Vagina (tissue), 2 donors: ENCODE measurements at regions not wholly inside any gene's neighbourhood (a gene's known extent, or its start where the extent isn't known, plus 50 kb on each side); places are given as distances from the start of the nearest gene placed in this dataset.
A peak's percentile ranks its signal among the peaks of the same experiment; 100 is the strongest.

Source experiments
- DNase-seq, 2 donors: peaks; one replicate each; pipeline ENCODE4 v3.0.0-alpha.2; 2017; ENCODE audit errors: extremely low spot score in 2 of 2
- H3K27ac ChIP-seq: fragments of 200-600 bp; sonication (generic); one replicate; pipeline ENCODE4 v1.5.1; 2019
- H3K27me3 ChIP-seq: fragments of 200-600 bp; sonication (generic); one replicate; pipeline ENCODE4 v1.5.1; 2019
- H3K36me3 ChIP-seq, 2 donors: fragments of 200-600 bp; sonication (generic); one replicate each; pipeline ENCODE4 v1.5.1; 2017 to 2019
- H3K4me1 ChIP-seq: fragments of 200-600 bp; sonication (generic); one replicate; pipeline ENCODE4 v1.5.1; 2019
- H3K4me3 ChIP-seq, 2 donors: fragments of 200-600 bp; sonication (generic); 1 replicate in 1 of 2; 2 replicates in 1 of 2; pipeline ENCODE4 v1.5.1; 2016 to 2019
- H3K9me3 ChIP-seq: fragments of 200-600 bp; sonication (generic); one replicate; pipeline ENCODE4 v1.5.1; 2019
- CTCF ChIP-seq, 3 experiments: fragments of 450-650 bp in 2 of 3; fragments of 200-600 bp in 1 of 3; sonication (generic) in 1 of 3; IDR thresholded peaks; one replicate each; pipeline ENCODE4 v1.5.1; 2017 to 2019; ENCODE audit warnings: antibody characterized with exemption in 3 of 3, mild to moderate bottlenecking in 2 of 3, moderate library complexity in 2 of 3
- POLR2A ChIP-seq, 2 donors: fragments of 450-650 bp; IDR thresholded peaks; one replicate each; pipeline ENCODE4 v1.6.1; 2017; ENCODE audit warnings: antibody characterized with exemption in 2 of 2, mild to moderate bottlenecking in 2 of 2, moderate library complexity in 2 of 2
- POLR2AphosphoS5 ChIP-seq, 2 donors: sonication (generic); formaldehyde crosslinking; IDR thresholded peaks; one replicate each; pipeline ENCODE4 v1.9.0; 2017; ENCODE audit warnings: antibody characterized with exemption in 2 of 2, mild to moderate bottlenecking in 2 of 2, low read depth in 1 of 2; ENCODE audit not compliant: insufficient read depth in 1 of 2
- intact Hi-C: fragments of 100-400 bp; cut with DNase I; formaldehyde crosslinking; loops from one replicate; pipeline ENCODE4 v1.15.1; 2023

- Histone ChIP-seq H3K27me3 (no peaks in the 10 kb centered on the region), H3K9me3 (no peaks in the 10 kb centered on the region), H3K4me1 (no peaks in the 10 kb centered on the region), H3K27ac (no peak overlapping the region), H3K36me3 (no peaks in the 10 kb centered on the region), H3K4me3 (no peak overlapping the region)
- DNase-seq: no peak
- no peak for TF ChIP-seq CTCF (IDR thresholded peaks at IDR 0.05)
- intact Hi-C loops: no loop called here
Measured at GRCh38 chr2:60075048-60075447, 478.4 kb downstream of the BCL11A start.

GRCh38 chr2:60073201-60073600, 480.3 kb downstream of the BCL11A start:
- peak in 1 of 2 donors; percentile 49 for DNase-seq
- no peak overlapping the region for H3K27ac ChIP-seq
- H3K4me3 ChIP-seq: no peak overlapping the region
- H3K4me1 ChIP-seq: no peaks in the 10 kb centered on the region
- H3K27me3 ChIP-seq: no peaks in the 10 kb centered on the region
- intact Hi-C loops: no loop called here
- H3K9me3 ChIP-seq: no peaks in the 10 kb centered on the region
- H3K36me3 ChIP-seq: no peaks in the 10 kb centered on the region
- TF ChIP-seq POLR2A (IDR thresholded peaks at IDR 0.05): no peak
- no peak for TF ChIP-seq CTCF (IDR thresholded peaks at IDR 0.05)
- TF ChIP-seq POLR2AphosphoS5 (IDR thresholded peaks at IDR 0.05; ENCODE audit: insufficient read depth in 1 of 2, low read depth in 1 of 2): no peak

- peak in 1 of 2 donors; percentile 52 for DNase-seq
- intact Hi-C loops: no loop called here
- TF ChIP-seq CTCF (IDR thresholded peaks at IDR 0.05) (no peak), POLR2A (IDR thresholded peaks at IDR 0.05) (no peak), POLR2AphosphoS5 (IDR thresholded peaks at IDR 0.05; ENCODE audit: insufficient read depth in 1 of 2, low read depth in 1 of 2) (no peak)
- Histone ChIP-seq H3K4me3 (no peak overlapping the region), H3K27ac (no peak overlapping the region), H3K27me3 (no peaks in the 10 kb centered on the region), H3K9me3 (no peaks in the 10 kb centered on the region), H3K36me3 (no peaks in the 10 kb centered on the region), H3K4me1 (no peaks in the 10 kb centered on the region)
Measured at GRCh38 chr2:60072609-60073008, 480.8 kb downstream of the BCL11A start.

- intact Hi-C loops: no loop called here
- H3K36me3 ChIP-seq: no peaks in the 10 kb centered on the region
- H3K9me3 ChIP-seq: no peaks in the 10 kb centered on the region
- no peak overlapping the region for H3K27ac ChIP-seq
- no peak for DNase-seq
- H3K27me3 ChIP-seq: no peaks in the 10 kb centered on the region
- no peak overlapping the region for H3K4me3 ChIP-seq
- no peaks in the 10 kb centered on the region for H3K4me1 ChIP-seq
- TF ChIP-seq POLR2AphosphoS5 (IDR thresholded peaks at IDR 0.05; ENCODE audit: insufficient read depth in 1 of 2, low read depth in 1 of 2) (no peak), CTCF (IDR thresholded peaks at IDR 0.05) (no peak), POLR2A (IDR thresholded peaks at IDR 0.05) (no peak)
Measured at GRCh38 chr2:60071490-60071831, 482.0 kb downstream of the BCL11A start.

- intact Hi-C loops: no loop called here
- no peak overlapping the region for H3K4me3 ChIP-seq
- DNase-seq: no peak
- TF ChIP-seq POLR2AphosphoS5 (IDR thresholded peaks at IDR 0.05; ENCODE audit: insufficient read depth in 1 of 2, low read depth in 1 of 2) (no peak), POLR2A (IDR thresholded peaks at IDR 0.05) (no peak), CTCF (IDR thresholded peaks at IDR 0.05) (no peak)
- H3K36me3 ChIP-seq: no peaks in the 10 kb centered on the region
- no peaks in the 10 kb centered on the region for H3K9me3 ChIP-seq
- no peaks in the 10 kb centered on the region for H3K27me3 ChIP-seq
- no peaks in the 10 kb centered on the region for H3K4me1 ChIP-seq
- H3K27ac ChIP-seq: no peak overlapping the region
Measured at GRCh38 chr2:60070736-60071489, 482.5 kb downstream of the BCL11A start.
